Astrocyte of the spinal cord (primary cell): ENCODE measurements at regions not wholly inside any gene's neighbourhood (a gene's known extent, or its start where the extent isn't known, plus 50 kb on each side); places are given as distances from the start of the nearest gene placed in this dataset.

Experiments used
- DNase-seq: peaks from one replicate; pipeline ENCODE4 v3.0.0; 2011; ENCODE audit warnings: low read depth, low spot score
- H3K4me3 ChIP-seq: 2 replicates; pipeline ENCODE4 v1.5.1; 2011; ENCODE audit warnings: low read depth, mild to moderate bottlenecking, low read length, moderate library complexity
- CTCF ChIP-seq: IDR thresholded peaks from 2 replicates; pipeline ENCODE4 v1.5.1; 2012; ENCODE audit warnings: low read depth, mild to moderate bottlenecking, low read length, inconsistent platforms
- in situ Hi-C: cut with HindIII; loops from 2 replicates; pipeline ENCODE4 v1.10.0; 2017; ENCODE audit warnings: low sequenced_read_pairs

GRCh38 chr13:100855151-100855550 is 180.6 kb upstream of the TMTC4 start:
- H3K4me3 ChIP-seq: no peak overlapping the region
- DNase-seq: no peak
- no peak for TF ChIP-seq CTCF
- in situ Hi-C loops: no loop called here

GRCh38 chr13:100854006-100854405 is 179.4 kb upstream of the TMTC4 start:
- TF ChIP-seq CTCF: no peak
- no peak for DNase-seq
- in situ Hi-C loops: no loop called here
- H3K4me3 ChIP-seq: no peak overlapping the region

GRCh38 chr13:100853434-100853833 is 178.8 kb upstream of the TMTC4 start:
- TF ChIP-seq CTCF: no peak
- in situ Hi-C loops: no loop called here
- no peak for DNase-seq
- H3K4me3 ChIP-seq: no peak overlapping the region

GRCh38 chr13:100852146-100852545 is 177.6 kb upstream of the TMTC4 start:
- no peak overlapping the region for H3K4me3 ChIP-seq
- no peak for DNase-seq
- no peak for TF ChIP-seq CTCF
- in situ Hi-C loops: no loop called here

- DNase-seq: no peak
- in situ Hi-C loops: no loop called here
- peak; percentile 1 for TF ChIP-seq CTCF
- H3K4me3 ChIP-seq: no peak overlapping the region
These were observed 173.7 kb upstream of the TMTC4 start for GRCh38 chr13:100848304-100848703.

GRCh38 chr13:100845128-100845757 is 170.6 kb upstream of the TMTC4 start:
- in situ Hi-C loops: no loop called here
- TF ChIP-seq CTCF: no peak
- DNase-seq: no peak
- no peak overlapping the region for H3K4me3 ChIP-seq

- no peak for DNase-seq
- in situ Hi-C loops: no loop called here
- no peak for TF ChIP-seq CTCF
- no peak overlapping the region for H3K4me3 ChIP-seq
These were observed 167.5 kb upstream of the TMTC4 start for GRCh38 chr13:100842136-100842535.
